ENCODE measurements at regions not wholly inside any gene's neighbourhood (a gene's known extent, or its start where the extent isn't known, plus 50 kb on each side); places are given as distances from the start of the nearest gene placed in this dataset.

- TF ChIP-seq POLR2A (IDR thresholded peaks at IDR 0.05): no peak
- no peak for TF ChIP-seq CTCF (IDR thresholded peaks at IDR 0.05)
These were observed 308.0 kb upstream of the LMO3 start for GRCh38 chr12:16913832-16914490.

Measured in Peyer's patch (tissue), 4 donors.